ENCODE measurements at regions not wholly inside any gene's neighbourhood (a gene's known extent, or its start where the extent isn't known, plus 50 kb on each side); places are given as distances from the start of the nearest gene placed in this dataset.

- Histone ChIP-seq H3K27ac (ENCODE audit: low read depth in 1 of 2, low read length in 2 of 2) (no peak overlapping the region), H3K36me3 (ENCODE audit: insufficient read depth, low read length) (no peaks in the 10 kb centered on the region), H3K4me3 (ENCODE audit: low read length) (no peak overlapping the region), H3K27me3 (ENCODE audit: control insufficient read depth in 1 of 2, insufficient read depth in 2 of 2, low read length in 2 of 2) (no peaks in the 10 kb centered on the region), H3K4me1 (ENCODE audit: insufficient read depth, low read length) (no peaks in the 10 kb centered on the region), H3K9me3 (ENCODE audit: control insufficient read depth in 1 of 2, insufficient read depth in 1 of 2, low read length in 2 of 2) (peaks cover 0 to 6% of the 10 kb centered on the region in 2 experiments)
- ChIA-PET POLR2A (no interaction called here), CTCF (no interaction called here)
- DNase-seq, result no peak
- Mint-ChIP-seq H3K4me1 (ENCODE audit: low read depth) (no peaks in the 10 kb centered on the region), H3K9me3 (peaks cover 4% of the 10 kb centered on the region), H3K36me3 (ENCODE audit: low read depth) (no peaks in the 10 kb centered on the region), H3K27me3 (no peaks in the 10 kb centered on the region), H3K4me3 (no peak overlapping the region), H3K27ac (no peak overlapping the region)
- no peak for ATAC-seq (ENCODE audit: poor library complexity)
- no peak for TF ChIP-seq CTCF (IDR thresholded peaks at IDR 0.05)
- intact Hi-C loops (cut with DNase I, micrococcal nuclease), result no loop called here
Measured at GRCh38 chr4:130712038-130712437, 1616.1 kb downstream of the C4orf33 start.

- DNase-seq (no peak), ATAC-seq (ENCODE audit: poor library complexity) (no peak)
- H3K27me3 ChIP-seq (ENCODE audit: control insufficient read depth in 1 of 2, insufficient read depth in 2 of 2, low read length in 2 of 2), result no peaks in the 10 kb centered on the region
- H3K4me3 Mint-ChIP-seq, result no peak overlapping the region
- no peaks in the 10 kb centered on the region for H3K4me1 Mint-ChIP-seq (ENCODE audit: low read depth)
- no peak overlapping the region for H3K4me3 ChIP-seq (ENCODE audit: low read length)
- CTCF ChIA-PET, result no interaction called here
- no peaks in the 10 kb centered on the region for H3K27me3 Mint-ChIP-seq
- H3K27ac Mint-ChIP-seq, result no peak overlapping the region
- no peaks in the 10 kb centered on the region for H3K36me3 Mint-ChIP-seq (ENCODE audit: low read depth)
- intact Hi-C loops (cut with DNase I, micrococcal nuclease), result no loop called here
- no peak overlapping the region for H3K27ac ChIP-seq (ENCODE audit: low read depth in 1 of 2, low read length in 2 of 2)
- peaks cover 5% of the 10 kb centered on the region for H3K9me3 Mint-ChIP-seq
- H3K4me1 ChIP-seq (ENCODE audit: insufficient read depth, low read length), result no peaks in the 10 kb centered on the region
- POLR2A ChIA-PET, result no interaction called here
- H3K36me3 ChIP-seq (ENCODE audit: insufficient read depth, low read length), result no peaks in the 10 kb centered on the region
- no peak for TF ChIP-seq CTCF (IDR thresholded peaks at IDR 0.05)
- H3K9me3 ChIP-seq (ENCODE audit: control insufficient read depth in 1 of 2, insufficient read depth in 1 of 2, low read length in 2 of 2), result no peaks in the 10 kb centered on the region
Measured at GRCh38 chr4:130714006-130714405, 1618.1 kb downstream of the C4orf33 start.

GRCh38 chr4:130722361-130722760 is 1626.4 kb downstream of the C4orf33 start:
- no peaks in the 10 kb centered on the region for H3K4me1 Mint-ChIP-seq (ENCODE audit: low read depth)
- no peaks in the 10 kb centered on the region for H3K27me3 ChIP-seq (ENCODE audit: control insufficient read depth in 1 of 2, insufficient read depth in 2 of 2, low read length in 2 of 2)
- H3K36me3 Mint-ChIP-seq (ENCODE audit: low read depth), result no peaks in the 10 kb centered on the region
- no peak overlapping the region for H3K27ac ChIP-seq (ENCODE audit: low read depth in 1 of 2, low read length in 2 of 2)
- no peak for DNase-seq
- no peaks in the 10 kb centered on the region for H3K27me3 Mint-ChIP-seq
- no peaks in the 10 kb centered on the region for H3K36me3 ChIP-seq (ENCODE audit: insufficient read depth, low read length)
- H3K4me3 Mint-ChIP-seq, result no peak overlapping the region
- H3K4me1 ChIP-seq (ENCODE audit: insufficient read depth, low read length), result no peaks in the 10 kb centered on the region
- CTCF ChIA-PET, result no interaction called here
- H3K9me3 Mint-ChIP-seq, result peaks cover 4% of the 10 kb centered on the region
- no peak overlapping the region for H3K27ac Mint-ChIP-seq
- POLR2A ChIA-PET, result no interaction called here
- ATAC-seq (ENCODE audit: poor library complexity), result no peak
- H3K9me3 ChIP-seq (ENCODE audit: control insufficient read depth in 1 of 2, insufficient read depth in 1 of 2, low read length in 2 of 2), result peaks cover 0 to 3% of the 10 kb centered on the region in 2 experiments
- intact Hi-C loops (cut with DNase I, micrococcal nuclease), result no loop called here
- TF ChIP-seq CTCF (IDR thresholded peaks at IDR 0.05), result no peak
- H3K4me3 ChIP-seq (ENCODE audit: low read length), result no peak overlapping the region

Measured in CD4-positive, alpha-beta T cell (primary cell).